ENCODE measurements at regions not wholly inside any gene's neighbourhood (a gene's known extent, or its start where the extent isn't known, plus 50 kb on each side); places are given as distances from the start of the nearest gene placed in this dataset.

DNA sequence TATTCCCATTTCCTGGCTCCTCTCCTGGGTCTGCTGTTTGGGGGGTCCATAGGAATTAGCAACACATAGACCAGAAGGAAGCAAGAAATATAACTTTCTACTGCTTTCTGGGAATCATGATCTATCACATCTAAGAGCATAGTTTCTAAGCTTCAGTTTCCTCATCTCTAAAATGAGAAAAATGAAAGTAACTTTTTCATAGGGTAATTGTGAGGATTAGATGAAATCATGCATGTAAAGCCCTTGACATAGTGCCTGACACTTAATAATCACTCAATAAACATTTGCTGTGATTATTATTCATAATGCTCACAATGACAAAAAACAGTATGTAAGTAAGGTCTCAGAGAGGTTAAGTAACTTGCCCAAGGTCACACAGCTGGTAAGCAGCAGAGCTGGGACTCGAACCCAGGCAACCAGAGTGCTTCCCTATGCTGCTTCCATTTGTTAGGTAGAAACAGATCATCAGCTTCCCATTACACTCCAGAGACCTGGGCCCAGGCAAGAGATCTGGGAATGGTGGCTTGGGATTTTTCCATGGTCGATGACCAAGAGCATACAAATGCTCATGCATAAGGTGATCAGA is 86.6 kb upstream of the MAFB start:
- TF ChIP-seq CTCF (IDR thresholded peaks at IDR 0.05; ENCODE audit: low read depth, low read length, poor library complexity, severe bottlenecking) (no peak), EZH2phosphoT487 (IDR thresholded peaks at IDR 0.05; ENCODE audit: borderline replicate concordance, low read length) (no peak)
